ENCODE measurements at regions not wholly inside any gene's neighbourhood (a gene's known extent, or its start where the extent isn't known, plus 50 kb on each side); places are given as distances from the start of the nearest gene placed in this dataset.
"Not testable (repeated sequence)": the region's sequence is repeated elsewhere in the genome, so short reads cannot be mapped to it uniquely, and the experiment has no call there.

GRCh38 chrX:117835034-117835433, 281.6 kb downstream of the KLHL13 start:
- TF ChIP-seq EP300 (IDR thresholded peaks at IDR 0.05) (no peak), POLR2A (IDR thresholded peaks at IDR 0.05) (no peak), POLR2AphosphoS5 (IDR thresholded peaks at IDR 0.05) (no peak)
- TF ChIP-seq, protein P1, sequence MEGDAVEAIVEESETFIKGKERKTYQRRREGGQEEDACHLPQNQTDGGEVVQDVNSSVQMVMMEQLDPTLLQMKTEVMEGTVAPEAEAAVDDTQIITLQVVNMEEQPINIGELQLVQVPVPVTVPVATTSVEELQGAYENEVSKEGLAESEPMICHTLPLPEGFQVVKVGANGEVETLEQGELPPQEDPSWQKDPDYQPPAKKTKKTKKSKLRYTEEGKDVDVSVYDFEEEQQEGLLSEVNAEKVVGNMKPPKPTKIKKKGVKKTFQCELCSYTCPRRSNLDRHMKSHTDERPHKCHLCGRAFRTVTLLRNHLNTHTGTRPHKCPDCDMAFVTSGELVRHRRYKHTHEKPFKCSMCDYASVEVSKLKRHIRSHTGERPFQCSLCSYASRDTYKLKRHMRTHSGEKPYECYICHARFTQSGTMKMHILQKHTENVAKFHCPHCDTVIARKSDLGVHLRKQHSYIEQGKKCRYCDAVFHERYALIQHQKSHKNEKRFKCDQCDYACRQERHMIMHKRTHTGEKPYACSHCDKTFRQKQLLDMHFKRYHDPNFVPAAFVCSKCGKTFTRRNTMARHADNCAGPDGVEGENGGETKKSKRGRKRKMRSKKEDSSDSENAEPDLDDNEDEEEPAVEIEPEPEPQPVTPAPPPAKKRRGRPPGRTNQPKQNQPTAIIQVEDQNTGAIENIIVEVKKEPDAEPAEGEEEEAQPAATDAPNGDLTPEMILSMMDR (IDR thresholded peaks at IDR 0.05), result no peak
- Histone ChIP-seq H3K27me3 (no peaks in the 10 kb centered on the region), H3K27ac (no peak overlapping the region), H3K4me3 (no peak overlapping the region), H3K36me3 (no peaks in the 10 kb centered on the region), H3K4me1 (no peaks in the 10 kb centered on the region), H3K9me3 (peaks cover 0 to 19% (median 8%) of the 10 kb centered on the region in 4 donors)
- no peak for DNase-seq
- WGBS, 5 donors, result 37 to 69% (median 45%) methylated on average over 3 of the region's 3 CpGs
- intact Hi-C loops (cut with DNase I; ENCODE audit: low total_unique reads), result no loop called here

DNA sequence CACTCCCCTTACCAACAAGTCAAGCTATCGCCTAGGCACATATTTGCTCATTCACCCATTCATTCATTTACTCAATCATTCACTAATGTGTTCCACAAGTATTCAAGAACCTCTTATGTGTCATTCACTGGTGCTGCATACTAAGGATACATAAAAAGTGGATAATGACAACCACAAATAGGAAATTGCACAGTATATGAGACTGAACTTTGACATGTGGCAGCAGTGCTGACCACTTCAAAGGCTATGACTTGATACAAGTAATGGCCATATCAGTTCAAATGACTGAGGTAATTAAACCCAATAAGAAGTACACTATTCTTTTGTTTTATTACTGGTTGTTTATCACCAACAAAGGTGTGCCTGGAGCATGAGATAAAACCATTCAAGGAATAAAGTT, 282.5 kb downstream of the KLHL13 start:
- H3K4me3 ChIP-seq, result no peak overlapping the region
- no peaks in the 10 kb centered on the region for H3K4me1 ChIP-seq
- H3K27ac ChIP-seq, result no peak overlapping the region
- peaks cover 0 to 19% (median 8%) of the 10 kb centered on the region in 4 donors for H3K9me3 ChIP-seq
- no peak for DNase-seq
- TF ChIP-seq POLR2A (IDR thresholded peaks at IDR 0.05) (no peak), POLR2AphosphoS5 (IDR thresholded peaks at IDR 0.05) (no peak), EP300 (IDR thresholded peaks at IDR 0.05) (no peak)
- TF ChIP-seq, protein P1 (IDR thresholded peaks at IDR 0.05), result no peak
- intact Hi-C loops (cut with DNase I; ENCODE audit: low total_unique reads), result no loop called here
- no peaks in the 10 kb centered on the region for H3K27me3 ChIP-seq
- 43 to 74% (median 64%) methylated on average over 1 of the region's 1 CpG for WGBS, 5 donors
- H3K36me3 ChIP-seq, result no peaks in the 10 kb centered on the region

GRCh38 chrX:117821472-117821871, 295.1 kb downstream of the KLHL13 start:
- H3K4me1 ChIP-seq; H3K9me3 ChIP-seq; intact Hi-C loops (cut with DNase I; ENCODE audit: low total_unique reads); DNase-seq; H3K27ac ChIP-seq; H3K27me3 ChIP-seq; H3K4me3 ChIP-seq; H3K36me3 ChIP-seq: not testable (repeated sequence)

DNA sequence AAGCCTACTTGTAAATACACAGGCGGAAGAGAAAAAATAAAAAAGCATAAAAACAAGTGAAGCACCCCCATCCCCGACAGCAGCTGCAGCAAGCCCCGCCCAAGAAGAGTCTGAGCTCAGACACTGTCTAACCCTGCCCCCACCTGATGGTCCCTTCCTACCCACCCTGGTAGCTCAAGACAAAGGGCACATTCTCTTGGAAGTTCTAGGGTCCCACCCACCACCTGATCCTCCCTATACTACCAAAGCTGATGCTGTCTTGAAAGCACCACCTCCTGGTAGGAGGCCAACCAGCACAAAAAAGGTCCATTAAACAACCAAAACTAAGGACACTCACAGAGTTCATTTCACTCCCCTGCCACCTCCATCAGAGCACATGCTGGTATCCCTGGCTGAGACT, 308.2 kb downstream of the KLHL13 start:
- H3K4me3 ChIP-seq, result no peak overlapping the region
- no peaks in the 10 kb centered on the region for H3K36me3 ChIP-seq
- intact Hi-C loops (cut with DNase I; ENCODE audit: low total_unique reads), result no loop called here
- no peak for DNase-seq
- no peaks in the 10 kb centered on the region for H3K4me1 ChIP-seq
- TF ChIP-seq, protein P1 (IDR thresholded peaks at IDR 0.05), result no peak
- TF ChIP-seq POLR2AphosphoS5 (IDR thresholded peaks at IDR 0.05) (no peak), EP300 (IDR thresholded peaks at IDR 0.05) (no peak), POLR2A (IDR thresholded peaks at IDR 0.05) (no peak)
- H3K27ac ChIP-seq, result no peak overlapping the region
- no peaks in the 10 kb centered on the region for H3K27me3 ChIP-seq
- 63 to 89% (median 72%) methylated on average over 3 of the region's 3 CpGs for WGBS, 5 donors
- peaks cover 0 to 7% (median 4%) of the 10 kb centered on the region in 4 donors for H3K9me3 ChIP-seq

DNA sequence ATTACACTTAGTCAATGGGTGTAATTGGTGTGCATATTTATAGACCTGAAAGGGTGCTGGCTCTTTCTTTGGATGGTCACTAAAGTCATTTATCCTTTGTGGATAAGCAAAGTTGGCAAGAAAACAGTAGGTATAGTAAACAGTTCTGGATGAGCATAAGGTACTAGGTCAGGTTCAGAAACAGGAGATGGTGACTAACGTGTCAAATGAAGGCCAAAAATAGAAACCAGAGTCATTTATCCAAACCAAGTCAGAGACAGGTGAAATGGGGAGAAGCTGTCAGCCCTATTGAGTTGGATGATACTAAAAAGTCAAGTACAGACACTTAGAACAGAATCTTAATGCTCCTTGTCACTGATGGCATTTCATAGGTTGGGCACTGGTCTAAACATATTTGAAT, 313.1 kb downstream of the KLHL13 start:
- Histone ChIP-seq H3K4me1 (no peaks in the 10 kb centered on the region), H3K36me3 (no peaks in the 10 kb centered on the region), H3K9me3 (no peaks in the 10 kb centered on the region), H3K4me3 (no peak overlapping the region), H3K27ac (no peak overlapping the region), H3K27me3 (no peaks in the 10 kb centered on the region)
- 24 to 75% (median 47%) methylated on average over 1 of the region's 1 CpG for WGBS, 5 donors
- TF ChIP-seq, protein P1 (IDR thresholded peaks at IDR 0.05), result no peak
- TF ChIP-seq POLR2A (IDR thresholded peaks at IDR 0.05) (no peak), EP300 (IDR thresholded peaks at IDR 0.05) (no peak), POLR2AphosphoS5 (IDR thresholded peaks at IDR 0.05) (no peak)
- DNase-seq, result no peak
- intact Hi-C loops (cut with DNase I; ENCODE audit: low total_unique reads), result no loop called here

All from stomach (tissue), 8 donors.